ENCODE measurements at regions not wholly inside any gene's neighbourhood (a gene's known extent, or its start where the extent isn't known, plus 50 kb on each side); places are given as distances from the start of the nearest gene placed in this dataset.

GRCh38 chr15:69940441-69941300 is 157.0 kb downstream of the TLE3 start:
- DNase-seq, result no peak

- no peak for DNase-seq
These were observed 156.5 kb downstream of the TLE3 start for GRCh38 chr15:69941301-69941605.

- no peak for DNase-seq
These were observed 155.8 kb downstream of the TLE3 start for GRCh38 chr15:69941706-69942495.

- DNase-seq, result no peak
These were observed 154.1 kb downstream of the TLE3 start for GRCh38 chr15:69943637-69944036.

DNA sequence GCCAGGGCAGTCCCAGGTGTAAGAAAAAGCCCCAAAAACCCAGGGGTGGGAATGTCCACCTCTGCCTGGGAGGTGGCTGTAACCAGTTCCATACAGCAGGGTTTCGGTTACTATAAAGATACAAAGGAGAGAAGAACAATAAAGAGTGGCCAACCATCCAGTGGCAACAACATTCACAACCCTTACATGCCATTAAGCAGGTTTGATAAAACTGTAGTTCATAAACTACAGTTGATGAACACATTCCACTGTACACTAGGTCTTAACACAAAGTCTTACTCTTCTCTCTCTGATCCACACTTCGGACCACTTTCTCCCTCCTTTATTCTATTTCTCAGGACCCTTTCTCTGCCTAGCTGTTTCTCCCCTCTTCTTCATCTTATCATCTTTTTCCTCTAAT is 152.0 kb downstream of the TLE3 start:
- no peak for DNase-seq

DNA sequence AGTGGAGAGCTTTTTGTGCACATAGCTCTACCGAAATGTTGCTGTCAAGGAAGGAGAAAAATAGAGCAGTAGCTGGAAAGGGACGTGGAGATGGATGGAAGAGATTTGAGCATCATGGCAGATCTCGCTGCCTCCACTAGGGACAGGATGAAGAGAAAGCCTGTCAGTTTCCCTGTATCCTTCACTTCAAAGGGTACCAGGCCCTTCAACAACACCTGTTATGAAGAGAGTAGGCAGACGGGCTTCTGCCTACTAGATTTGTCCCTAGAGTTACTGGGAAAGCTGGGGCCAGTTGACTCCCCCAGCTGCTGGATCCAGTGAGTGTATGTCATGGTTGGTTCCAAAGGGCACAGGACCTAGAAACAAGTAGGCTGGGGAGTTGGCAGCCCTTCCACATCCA is 150.8 kb downstream of the TLE3 start:
- no peak for DNase-seq

DNA sequence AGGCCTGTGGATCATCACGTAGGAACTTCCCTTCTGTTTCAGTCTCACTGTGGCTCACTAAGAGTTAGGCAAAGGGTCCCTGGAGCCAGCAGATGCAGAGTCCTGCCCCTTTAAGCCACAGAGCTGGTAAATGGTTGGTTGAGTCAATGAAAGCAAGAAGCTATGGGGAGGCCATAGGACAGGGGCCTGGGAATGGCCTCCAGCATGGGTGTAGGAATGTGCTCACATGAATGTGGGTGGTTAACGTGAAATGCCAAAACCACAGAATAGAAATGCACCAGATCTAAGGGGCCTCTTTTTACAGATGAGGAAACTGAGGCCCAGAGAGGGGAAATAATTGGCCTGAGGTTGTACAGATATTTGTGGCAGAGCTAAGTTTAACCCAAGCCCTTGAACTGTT is 150.3 kb downstream of the TLE3 start:
- no peak for DNase-seq

- no peak for DNase-seq
These were observed 148.2 kb downstream of the TLE3 start for GRCh38 chr15:69949485-69949884.

GRCh38 chr15:69951256-69951897 is 146.3 kb downstream of the TLE3 start:
- DNase-seq, result no peak

DNA sequence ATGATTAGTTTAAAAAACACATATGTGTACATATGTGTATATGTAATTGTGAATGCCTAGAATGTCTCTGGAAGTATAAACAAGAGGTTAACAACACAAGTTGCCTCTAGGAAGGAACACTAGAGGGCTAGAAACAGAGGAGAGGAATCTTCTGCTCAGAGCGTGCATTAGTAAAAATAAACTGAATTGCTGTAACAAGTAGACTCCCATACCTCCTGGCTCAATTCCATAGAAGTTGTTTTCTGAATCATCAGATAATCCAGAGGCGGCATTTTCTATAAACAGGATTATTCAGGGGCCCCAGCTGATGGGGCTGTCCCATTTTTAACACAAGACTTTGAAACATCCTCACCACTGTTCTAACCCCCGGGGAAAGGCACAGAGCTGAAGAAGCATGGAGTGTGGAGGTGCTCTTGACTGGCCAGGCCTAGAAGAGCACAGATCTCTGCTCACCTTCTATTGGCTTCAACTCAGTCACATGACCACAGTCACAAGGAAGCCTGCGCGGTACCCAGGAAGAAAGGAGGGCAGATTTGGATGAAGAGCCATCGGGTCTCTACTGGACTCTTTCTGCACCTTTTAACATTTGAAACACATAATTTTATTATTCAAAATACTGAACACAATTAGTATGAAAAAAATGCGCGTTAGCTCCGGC is 145.7 kb downstream of the TLE3 start:
- no peak for DNase-seq

GRCh38 chr15:69953051-69953450 is 144.7 kb downstream of the TLE3 start:
- DNase-seq, result no peak

DNA sequence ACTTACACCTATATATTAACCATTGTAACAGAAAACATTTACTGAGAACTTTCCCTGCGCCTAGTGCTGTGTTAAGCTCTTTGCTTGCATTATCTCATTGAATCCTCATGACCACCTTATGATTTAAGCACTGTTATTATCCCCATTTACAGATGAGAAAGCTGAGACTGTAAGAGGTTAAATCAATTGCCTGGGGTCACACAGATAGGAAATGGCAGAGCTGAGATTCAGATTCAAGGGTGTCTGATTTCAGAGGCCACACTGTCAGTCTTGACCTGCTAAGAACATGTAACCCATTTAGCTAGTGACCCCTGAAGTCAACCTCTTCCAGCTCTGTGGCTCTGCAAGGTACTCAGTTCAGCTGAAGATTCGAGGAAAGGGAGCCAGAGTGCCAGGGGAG is 143.9 kb downstream of the TLE3 start:
- DNase-seq, result no peak

- DNase-seq, result no peak
These were observed 143.1 kb downstream of the TLE3 start for GRCh38 chr15:69954666-69955065.

DNA sequence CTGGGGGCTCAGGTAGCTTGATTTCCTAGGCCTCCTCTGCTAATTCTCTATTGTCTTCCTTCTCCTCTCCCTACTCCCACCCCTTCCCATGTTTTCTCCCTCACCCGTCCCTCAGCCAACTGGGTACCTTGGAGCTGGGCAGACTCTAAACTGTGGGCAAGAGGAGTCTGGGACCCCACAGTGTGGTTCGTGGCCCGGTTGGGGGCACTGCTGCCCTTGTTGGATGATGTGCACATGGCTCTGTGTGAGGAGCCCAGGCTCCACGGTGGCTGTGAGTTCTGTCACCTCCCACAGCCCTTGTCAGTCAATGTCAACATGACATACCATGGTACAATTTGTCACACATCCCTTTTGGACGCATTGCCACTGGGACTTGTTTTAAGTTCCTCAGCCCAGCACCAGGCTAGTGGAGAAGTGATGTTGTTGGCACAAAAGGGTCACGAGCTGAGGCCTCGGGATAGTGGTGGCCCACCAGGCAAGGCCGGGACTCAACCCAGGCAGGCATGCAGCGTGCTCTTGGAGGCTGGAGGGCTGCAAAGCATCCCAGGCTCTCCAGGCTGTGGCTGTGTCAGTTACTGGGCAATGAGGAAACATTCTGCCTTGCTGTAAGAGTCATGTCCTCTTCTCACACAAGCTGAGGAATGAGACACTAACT is 142.3 kb downstream of the TLE3 start:
- no peak for DNase-seq

- no peak for DNase-seq
These were observed 141.3 kb downstream of the TLE3 start for GRCh38 chr15:69956417-69956816.

DNA sequence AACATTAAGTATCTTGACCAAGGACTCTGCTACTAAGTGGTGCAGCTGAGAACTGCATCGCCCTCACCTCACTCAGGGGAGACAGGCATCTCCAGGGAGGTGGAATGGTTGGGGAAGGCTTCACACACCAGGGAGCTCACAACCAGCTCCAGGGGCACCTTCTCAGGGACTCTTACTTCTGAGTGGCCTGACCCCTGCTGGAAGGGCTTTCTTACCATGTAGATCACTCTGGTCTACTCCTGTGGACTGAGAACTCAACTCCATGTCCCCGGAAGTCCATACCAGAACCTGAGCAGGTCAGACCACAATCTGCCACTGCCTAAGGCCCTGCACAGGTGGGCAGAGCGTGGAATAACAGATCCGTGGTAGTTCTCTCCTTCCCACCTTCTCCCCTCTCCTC is 140.5 kb downstream of the TLE3 start:
- DNase-seq, result no peak

DNA sequence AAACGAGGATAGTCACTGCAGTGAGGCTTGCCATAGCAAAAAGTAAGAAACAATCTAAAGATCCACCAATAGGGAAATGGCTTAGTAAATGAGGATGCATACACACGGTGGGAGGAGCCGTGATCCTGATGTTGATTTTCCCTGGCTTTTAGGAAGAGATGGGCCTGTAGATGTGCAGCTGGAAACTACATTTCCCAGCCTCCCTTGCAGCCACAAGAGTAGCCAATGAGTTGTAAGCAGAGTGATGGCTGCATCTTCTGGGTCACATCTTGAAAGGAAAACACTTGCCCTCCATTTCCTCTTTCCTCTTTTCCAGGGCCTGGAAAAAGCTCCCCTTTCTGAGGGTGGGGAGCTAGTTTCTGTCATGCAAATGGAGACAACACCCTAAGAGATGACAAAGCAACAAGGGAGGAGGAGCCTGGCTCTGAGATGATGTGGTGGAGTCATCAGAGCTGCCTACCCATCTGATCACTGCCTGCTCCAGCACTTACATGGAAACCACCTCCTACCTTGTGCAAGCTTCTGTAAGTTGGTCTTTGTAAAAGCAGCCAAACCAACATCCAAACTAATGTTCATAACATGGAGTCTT is 139.1 kb downstream of the TLE3 start:
- no peak for DNase-seq

- DNase-seq, result no peak
These were observed 135.2 kb downstream of the TLE3 start for GRCh38 chr15:69962561-69962960.

- no peak for DNase-seq
These were observed 134.3 kb downstream of the TLE3 start for GRCh38 chr15:69963385-69963784.

- no peak for DNase-seq
These were observed 125.9 kb downstream of the TLE3 start for GRCh38 chr15:69971771-69972170.

DNA sequence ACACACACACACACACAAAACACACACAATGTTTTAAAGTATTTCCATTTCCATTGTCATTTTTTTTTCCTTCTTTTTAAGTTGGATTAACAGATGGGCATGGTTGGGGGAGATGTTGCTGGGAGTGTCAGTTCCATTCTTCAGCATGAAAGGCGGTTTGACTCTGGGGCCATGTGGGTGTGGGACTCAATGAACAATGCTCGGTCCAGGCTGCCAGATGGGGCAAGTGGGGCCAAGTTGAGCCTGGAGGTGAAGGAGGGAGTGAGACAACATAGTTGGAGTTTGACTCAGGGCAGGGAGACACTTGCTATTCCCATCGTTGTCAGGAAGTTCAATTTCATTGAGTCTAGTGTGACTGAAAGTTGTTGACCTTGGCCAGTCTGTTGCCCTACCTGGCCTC is 125.3 kb downstream of the TLE3 start:
- DNase-seq, result no peak

DNA sequence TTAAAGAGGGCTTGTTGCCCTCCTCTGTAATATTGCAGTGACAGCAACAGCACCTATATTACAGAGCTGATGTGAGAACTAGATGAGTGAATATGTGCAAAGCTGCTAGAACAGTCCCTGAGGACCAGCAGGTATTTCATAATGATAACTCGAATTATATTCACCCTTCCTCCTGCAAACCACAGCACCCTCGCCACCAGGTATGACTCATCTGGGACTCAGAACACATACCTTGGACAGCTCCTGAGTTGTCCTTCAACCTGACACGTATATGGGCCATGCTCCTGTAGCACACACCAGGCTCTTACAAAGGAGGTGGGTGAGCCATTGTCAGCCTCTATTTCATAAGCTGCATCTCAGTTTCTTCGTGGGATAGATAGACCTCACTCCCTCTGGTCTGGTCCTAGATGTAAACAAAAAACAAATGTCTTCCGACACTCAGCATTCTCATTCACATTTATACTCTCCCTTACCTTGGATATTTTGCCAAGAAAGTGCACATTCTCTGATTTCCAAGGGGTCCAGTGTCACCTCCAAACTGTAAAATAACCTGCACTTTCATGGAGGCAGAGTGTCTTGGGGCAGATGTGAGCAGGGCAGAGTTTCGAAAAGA is 124.5 kb downstream of the TLE3 start:
- DNase-seq, result no peak
